Fibroblast of mammary gland (primary cell): ENCODE measurements at regions not wholly inside any gene's neighbourhood (a gene's known extent, or its start where the extent isn't known, plus 50 kb on each side); places are given as distances from the start of the nearest gene placed in this dataset.
A peak's percentile ranks its signal among the peaks of the same experiment; 100 is the strongest.

Experiments used
- DNase-seq: peaks from one replicate; pipeline ENCODE4 v3.0.0-alpha.2; 2010; ENCODE audit warnings: low read depth
- H3K4me3 ChIP-seq: 2 replicates; pipeline ENCODE4 v1.5.1; 2011; ENCODE audit warnings: low read depth, mild to moderate bottlenecking, low read length, moderate library complexity; ENCODE audit not compliant: control insufficient read depth
- TF ChIP-seq, protein P1 (sequence below): conservative IDR thresholded peaks from 2 replicates; pipeline ENCODE4 v1.5.1; 2011; ENCODE audit warnings: low read depth, low read length, inconsistent platforms; ENCODE audit not compliant: control insufficient read depth, insufficient read depth

DNA sequence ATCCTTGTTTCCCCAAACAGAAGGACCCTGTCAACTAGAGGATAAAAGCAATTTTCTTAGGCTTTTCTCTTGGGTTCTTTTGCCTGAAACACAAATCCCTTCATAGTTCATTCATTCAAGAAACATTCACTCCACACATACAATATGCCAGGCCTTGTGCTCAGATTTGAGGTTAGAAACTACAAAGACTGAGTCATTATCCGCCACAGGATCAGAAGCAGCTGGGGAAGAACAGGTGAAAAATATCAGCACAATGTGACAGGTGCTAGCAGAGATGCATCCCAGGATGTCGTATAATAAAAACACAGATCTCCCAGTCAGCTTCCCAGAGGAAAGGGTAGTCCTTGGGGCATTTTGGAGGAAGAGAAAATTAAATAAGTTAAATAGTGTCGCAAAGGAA is 172.4 kb downstream of the LRATD1 start:
- TF ChIP-seq, protein P1, sequence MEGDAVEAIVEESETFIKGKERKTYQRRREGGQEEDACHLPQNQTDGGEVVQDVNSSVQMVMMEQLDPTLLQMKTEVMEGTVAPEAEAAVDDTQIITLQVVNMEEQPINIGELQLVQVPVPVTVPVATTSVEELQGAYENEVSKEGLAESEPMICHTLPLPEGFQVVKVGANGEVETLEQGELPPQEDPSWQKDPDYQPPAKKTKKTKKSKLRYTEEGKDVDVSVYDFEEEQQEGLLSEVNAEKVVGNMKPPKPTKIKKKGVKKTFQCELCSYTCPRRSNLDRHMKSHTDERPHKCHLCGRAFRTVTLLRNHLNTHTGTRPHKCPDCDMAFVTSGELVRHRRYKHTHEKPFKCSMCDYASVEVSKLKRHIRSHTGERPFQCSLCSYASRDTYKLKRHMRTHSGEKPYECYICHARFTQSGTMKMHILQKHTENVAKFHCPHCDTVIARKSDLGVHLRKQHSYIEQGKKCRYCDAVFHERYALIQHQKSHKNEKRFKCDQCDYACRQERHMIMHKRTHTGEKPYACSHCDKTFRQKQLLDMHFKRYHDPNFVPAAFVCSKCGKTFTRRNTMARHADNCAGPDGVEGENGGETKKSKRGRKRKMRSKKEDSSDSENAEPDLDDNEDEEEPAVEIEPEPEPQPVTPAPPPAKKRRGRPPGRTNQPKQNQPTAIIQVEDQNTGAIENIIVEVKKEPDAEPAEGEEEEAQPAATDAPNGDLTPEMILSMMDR = no peak
- no peak for DNase-seq
- no peak overlapping the region for H3K4me3 ChIP-seq

DNA sequence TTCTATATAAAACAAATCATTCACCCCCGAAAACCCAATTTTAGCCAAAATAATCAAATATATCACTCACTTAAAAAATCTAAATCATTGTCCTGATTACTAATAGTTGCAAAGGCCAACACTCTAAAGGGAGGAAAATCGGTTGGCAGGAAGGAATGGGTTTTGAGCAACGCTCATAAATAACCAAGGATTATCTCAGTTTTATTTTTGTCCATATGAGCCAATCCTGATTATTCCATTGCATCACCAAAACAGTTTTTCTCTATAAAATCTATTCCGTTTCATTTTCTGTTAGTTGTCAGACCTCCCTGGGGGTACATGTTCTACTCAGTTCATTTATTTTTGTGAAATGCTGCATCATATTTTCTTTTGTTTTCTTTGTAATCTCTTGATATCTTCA is 174.1 kb downstream of the LRATD1 start:
- H3K4me3 ChIP-seq = no peak overlapping the region
- peak; percentile 37 for DNase-seq
- TF ChIP-seq, protein P1 = no peak

DNA sequence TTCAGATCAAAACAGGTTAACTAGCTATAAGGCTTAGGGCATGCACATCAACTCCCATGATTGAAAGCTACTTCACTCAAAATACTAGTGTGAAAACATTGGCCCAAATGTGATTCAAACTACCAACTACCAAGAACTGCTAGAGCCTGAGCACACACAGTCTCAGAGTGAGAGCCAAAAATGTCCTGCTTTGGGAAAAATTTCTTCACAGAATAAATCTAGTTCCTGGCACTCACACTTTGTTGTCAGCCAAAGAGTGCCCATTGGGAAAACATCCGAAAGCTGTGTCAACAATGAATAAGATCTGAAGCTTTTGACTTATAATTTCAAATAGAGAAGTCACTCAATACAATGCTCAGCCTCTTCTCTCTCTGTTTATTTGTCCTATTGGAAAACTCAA is 182.7 kb downstream of the LRATD1 start:
- no peak overlapping the region for H3K4me3 ChIP-seq
- TF ChIP-seq, protein P1 = no peak

DNA sequence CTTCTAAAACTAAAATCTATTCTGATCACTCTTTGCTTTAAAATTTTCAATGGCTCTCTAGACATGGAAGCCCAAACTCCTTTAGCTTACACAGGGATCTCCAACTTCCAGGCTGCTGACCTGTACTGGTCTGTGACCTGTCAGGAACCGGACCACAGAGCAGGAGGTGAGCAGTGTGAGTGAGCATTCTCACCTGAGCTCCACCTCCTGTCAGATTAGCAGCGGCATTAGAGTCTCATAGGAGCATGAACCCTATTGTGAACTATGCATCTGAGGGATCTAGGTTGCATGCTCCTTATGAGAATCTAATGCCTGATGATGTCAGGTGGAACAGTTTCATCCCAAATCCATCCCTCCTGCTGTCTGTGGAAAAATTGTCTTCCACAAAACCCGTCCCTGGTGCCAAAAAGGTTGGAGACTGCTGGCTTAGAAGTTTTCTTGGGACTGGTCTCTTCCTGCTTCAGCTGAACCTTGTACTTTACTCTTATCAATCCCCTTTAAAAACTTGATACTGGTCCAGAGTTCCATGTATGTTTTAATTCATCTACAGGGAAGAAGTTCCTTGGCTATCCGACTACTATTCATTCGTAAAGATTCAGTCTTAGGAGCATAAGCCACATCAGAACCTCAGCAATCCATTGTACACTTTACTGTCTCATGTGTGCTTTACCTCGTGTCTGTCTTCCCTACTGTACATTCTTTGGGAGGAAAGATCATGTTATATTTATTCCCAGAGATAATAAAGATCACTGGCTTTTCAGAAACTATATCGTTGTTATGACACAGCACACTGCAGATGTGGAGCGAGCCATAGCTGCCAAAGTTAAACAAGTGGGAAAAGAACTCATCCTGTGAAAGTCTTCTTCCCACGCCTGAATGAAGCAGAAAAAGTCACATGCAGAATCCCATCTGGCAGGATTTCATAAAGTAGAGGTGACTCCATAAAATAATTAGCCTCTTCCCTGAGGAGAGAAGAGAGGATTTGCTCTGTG is 183.8 kb downstream of the LRATD1 start:
- TF ChIP-seq, protein P1 = no peak
- H3K4me3 ChIP-seq = no peak overlapping the region
- no peak for DNase-seq

More for the DNA sequence above, 182.7 kb downstream of the LRATD1 start:
- DNase-seq = peak; percentile 30

DNA sequence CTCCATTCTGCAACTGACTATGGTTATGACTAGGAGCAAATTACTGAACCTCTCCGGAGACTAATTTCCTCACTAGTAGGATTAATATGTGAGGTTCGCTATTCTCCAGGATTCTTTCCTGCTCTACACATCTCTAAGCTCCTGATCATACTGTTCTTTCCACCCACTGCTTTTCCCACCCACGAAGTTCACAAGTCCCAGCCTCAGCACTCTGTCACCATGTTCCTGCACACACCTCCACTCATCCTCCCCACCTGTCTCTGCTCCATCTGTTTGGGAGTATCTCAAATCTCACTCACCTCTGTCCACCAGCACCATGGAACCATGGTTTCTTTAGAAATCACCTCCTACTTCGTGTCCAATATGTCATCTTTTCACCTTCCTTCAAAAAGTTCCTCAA is 185.3 kb downstream of the LRATD1 start:
- TF ChIP-seq, protein P1 = no peak
- DNase-seq = no peak
- no peak overlapping the region for H3K4me3 ChIP-seq

DNA sequence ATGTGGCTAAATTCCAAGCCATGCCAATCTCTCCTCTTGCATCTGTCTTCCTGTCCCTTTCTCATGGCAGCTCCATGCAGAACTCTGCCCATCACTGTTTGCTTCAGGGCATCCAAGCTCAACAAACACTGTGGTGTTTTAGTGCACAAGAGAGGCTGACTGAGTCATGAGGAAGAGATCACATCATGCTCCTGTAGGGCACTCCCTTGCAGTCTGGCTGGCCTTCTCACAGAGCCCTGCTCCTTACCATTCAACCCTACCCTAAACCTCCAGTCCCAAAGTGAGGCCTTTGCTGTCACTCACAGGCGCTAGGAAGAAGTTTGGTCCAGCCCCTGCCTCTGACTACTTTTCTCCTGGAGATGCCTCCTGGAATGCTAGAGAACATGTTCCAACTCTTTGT is 194.0 kb downstream of the LRATD1 start:
- no peak overlapping the region for H3K4me3 ChIP-seq
- DNase-seq = peak; percentile 8
- TF ChIP-seq, protein P1 = no peak
